Heart left ventricle (tissue), 13 donors: ENCODE measurements at regions not wholly inside any gene's neighbourhood (a gene's known extent, or its start where the extent isn't known, plus 50 kb on each side); places are given as distances from the start of the nearest gene placed in this dataset.

Source experiments
- POLR2A ChIP-seq, 2 donors: fragments of 450-650 bp; IDR thresholded peaks; one replicate each; pipeline ENCODE4 v1.6.1; 2017; ENCODE audit warnings: antibody characterized with exemption in 2 of 2, mild to moderate bottlenecking in 2 of 2, moderate library complexity in 2 of 2
- TF ChIP-seq, protein P1 (sequence below), 12 donors: fragments of 200-600 bp; sonication (generic) in 4 of 12; IDR thresholded peaks; one replicate each; pipeline versions ENCODE4 v1.5.0 to v1.8.0; 2018 to 2022; ENCODE audit warnings: antibody characterized with exemption in 12 of 12, mild to moderate bottlenecking in 5 of 12
- donor health status: ischemic (EF 13 %, LVEDD 7.1; RV severe dilation, severe dysfunction).
- donor health status: DM: no; HTN: yes; CAD: no.
- donor health status: DM: no; HTN: no; CAD: no.
- donor health status: ischemic (EF 25% LVEDD 6.9; RV normal size, moderate dysfunction).
- donor health status: ischemic (EF 25% LVEDD 5.7; RV mildly dilated, moderate dysfunction).
- donor health status: ischemic (EF 35%, LVEDD 5.7; RV mildly dilated, moderate dysfunction).
- donor health status: nonischemic (EF 11% LVEDD 7.7; RV severe dilation, severe dysfunction).
- donor health status: DM: yes; HTN: yes; CAD: no.
- donor health status: PGD.
- donor health status: ischemic (EF 29% LVEDD 5.4; RV normal size, mild dysfunction).
- donor health status: nonischemic (EF 23%, LVEDD 6.1; RV moderate dilation, normal function).

DNA sequence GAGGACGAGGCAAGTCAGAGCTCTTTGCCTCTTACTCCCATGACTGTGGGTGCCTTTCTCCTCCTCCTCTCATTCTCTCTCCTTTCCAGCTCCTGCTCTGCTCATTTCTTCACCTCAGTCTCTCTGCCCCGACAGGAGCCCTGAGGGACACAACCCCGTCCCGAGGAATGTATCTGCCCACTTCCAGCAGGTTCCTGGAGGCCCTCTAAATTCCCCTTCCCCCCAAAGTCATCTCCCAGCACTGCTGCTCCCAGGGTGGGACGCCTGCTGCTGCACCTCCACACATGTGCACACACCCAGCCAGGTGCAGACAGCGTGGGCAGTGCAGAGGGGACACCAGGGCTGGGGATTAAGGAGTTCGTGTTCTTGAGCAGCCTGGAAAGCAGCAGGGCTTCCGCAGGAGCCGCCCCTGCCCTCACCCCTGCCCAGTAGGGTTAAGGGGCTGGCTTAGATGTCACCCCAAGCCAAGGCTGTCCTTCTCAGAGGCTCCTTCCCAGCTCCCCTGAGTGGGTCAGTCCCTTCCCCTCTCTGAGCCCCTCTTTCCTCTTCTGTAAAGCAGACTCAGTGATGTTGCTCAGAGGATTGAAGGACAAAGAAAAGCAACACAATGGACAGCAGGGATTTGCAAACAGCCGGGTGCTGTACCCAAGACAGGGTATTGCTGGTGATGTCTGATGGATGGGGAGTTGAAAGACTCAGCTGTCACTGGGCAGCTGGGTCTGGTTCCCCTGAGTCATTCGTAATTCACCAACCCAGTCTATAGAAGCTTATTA, 346.0 kb downstream of the MATN1 start:
- TF ChIP-seq, protein P1, sequence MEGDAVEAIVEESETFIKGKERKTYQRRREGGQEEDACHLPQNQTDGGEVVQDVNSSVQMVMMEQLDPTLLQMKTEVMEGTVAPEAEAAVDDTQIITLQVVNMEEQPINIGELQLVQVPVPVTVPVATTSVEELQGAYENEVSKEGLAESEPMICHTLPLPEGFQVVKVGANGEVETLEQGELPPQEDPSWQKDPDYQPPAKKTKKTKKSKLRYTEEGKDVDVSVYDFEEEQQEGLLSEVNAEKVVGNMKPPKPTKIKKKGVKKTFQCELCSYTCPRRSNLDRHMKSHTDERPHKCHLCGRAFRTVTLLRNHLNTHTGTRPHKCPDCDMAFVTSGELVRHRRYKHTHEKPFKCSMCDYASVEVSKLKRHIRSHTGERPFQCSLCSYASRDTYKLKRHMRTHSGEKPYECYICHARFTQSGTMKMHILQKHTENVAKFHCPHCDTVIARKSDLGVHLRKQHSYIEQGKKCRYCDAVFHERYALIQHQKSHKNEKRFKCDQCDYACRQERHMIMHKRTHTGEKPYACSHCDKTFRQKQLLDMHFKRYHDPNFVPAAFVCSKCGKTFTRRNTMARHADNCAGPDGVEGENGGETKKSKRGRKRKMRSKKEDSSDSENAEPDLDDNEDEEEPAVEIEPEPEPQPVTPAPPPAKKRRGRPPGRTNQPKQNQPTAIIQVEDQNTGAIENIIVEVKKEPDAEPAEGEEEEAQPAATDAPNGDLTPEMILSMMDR (IDR thresholded peaks at IDR 0.05) = no peak
- no peak for TF ChIP-seq POLR2A (IDR thresholded peaks at IDR 0.05)
